ENCODE measurements at regions not wholly inside any gene's neighbourhood (a gene's known extent, or its start where the extent isn't known, plus 50 kb on each side); places are given as distances from the start of the nearest gene placed in this dataset.

DNA sequence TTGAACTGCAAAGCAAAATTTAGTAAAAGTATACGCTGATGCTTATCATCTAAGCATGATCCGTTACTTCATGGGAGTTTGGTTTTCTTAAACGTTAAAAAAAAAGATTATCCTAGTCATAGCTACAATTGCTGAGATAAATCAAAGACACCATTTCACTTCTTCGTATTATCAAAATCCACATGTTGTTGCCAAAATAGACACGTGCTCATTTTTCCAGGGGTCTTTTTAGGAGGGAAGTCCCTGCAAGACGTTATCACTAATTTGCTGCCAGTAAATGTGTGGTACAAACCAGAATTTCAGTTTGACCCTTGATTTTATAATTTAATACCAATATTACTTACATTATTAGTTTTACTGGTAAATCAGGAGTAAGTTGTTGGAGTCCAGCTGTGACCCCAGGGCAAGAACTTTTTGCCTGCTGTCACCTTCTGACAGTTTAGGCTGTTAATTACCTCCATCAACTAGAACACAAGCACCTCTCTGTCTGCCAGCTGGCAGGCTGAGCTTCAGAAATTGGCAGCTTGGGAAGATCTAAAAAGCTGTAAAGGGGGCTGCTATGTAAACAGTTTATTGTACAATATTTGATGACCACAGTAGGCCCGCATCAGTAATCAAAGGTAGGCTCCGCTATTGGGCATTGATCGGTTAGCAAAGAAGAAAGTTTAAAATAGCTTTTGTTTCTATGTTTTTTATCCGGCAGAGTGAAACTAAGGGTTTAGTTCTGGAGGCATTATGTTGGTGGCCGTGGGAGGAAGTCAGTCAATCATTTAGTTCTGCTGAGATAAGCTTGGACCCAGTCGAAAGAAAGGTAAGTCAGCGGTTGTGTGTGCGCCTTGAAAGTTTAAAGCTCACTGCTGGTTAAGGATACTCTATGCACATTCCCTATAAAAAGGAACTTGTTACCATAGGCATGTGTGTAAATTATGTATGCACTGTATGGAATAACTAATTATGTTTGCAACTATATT lies 196.4 kb downstream of the FBXO8 start:
- TF ChIP-seq, protein P1, sequence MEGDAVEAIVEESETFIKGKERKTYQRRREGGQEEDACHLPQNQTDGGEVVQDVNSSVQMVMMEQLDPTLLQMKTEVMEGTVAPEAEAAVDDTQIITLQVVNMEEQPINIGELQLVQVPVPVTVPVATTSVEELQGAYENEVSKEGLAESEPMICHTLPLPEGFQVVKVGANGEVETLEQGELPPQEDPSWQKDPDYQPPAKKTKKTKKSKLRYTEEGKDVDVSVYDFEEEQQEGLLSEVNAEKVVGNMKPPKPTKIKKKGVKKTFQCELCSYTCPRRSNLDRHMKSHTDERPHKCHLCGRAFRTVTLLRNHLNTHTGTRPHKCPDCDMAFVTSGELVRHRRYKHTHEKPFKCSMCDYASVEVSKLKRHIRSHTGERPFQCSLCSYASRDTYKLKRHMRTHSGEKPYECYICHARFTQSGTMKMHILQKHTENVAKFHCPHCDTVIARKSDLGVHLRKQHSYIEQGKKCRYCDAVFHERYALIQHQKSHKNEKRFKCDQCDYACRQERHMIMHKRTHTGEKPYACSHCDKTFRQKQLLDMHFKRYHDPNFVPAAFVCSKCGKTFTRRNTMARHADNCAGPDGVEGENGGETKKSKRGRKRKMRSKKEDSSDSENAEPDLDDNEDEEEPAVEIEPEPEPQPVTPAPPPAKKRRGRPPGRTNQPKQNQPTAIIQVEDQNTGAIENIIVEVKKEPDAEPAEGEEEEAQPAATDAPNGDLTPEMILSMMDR (IDR thresholded peaks at IDR 0.05) = no peak
- no peak for TF ChIP-seq POLR2A (IDR thresholded peaks at IDR 0.05)

All from body of pancreas (tissue), 4 donors.